Endothelial cell of umbilical vein (primary cell): ENCODE measurements at regions not wholly inside any gene's neighbourhood (a gene's known extent, or its start where the extent isn't known, plus 50 kb on each side); places are given as distances from the start of the nearest gene placed in this dataset.

Experiments used
- BruUV-seq: library from RNA; stranded (reverse); fragments of 400-500 nt; replicated peaks from 2 replicates; lab custom pipeline; 2021; lab: Mats Ljungman, UMichigan
- CTCF ChIA-PET: fragments of 300-600, 350-600 bp; sonication (Branson Sonifier 250); formaldehyde crosslinking; loops from one replicate; lab custom pipeline; 2021; ENCODE audit warnings: antibody characterized with exemption, inconsistent platforms; lab: Charles Lee
- POLR2A ChIA-PET: fragments of 300-600, 350-600 bp; sonication (Branson Sonifier 250); formaldehyde crosslinking; loops from one replicate; lab custom pipeline; 2021; ENCODE audit warnings: antibody characterized with exemption, inconsistent platforms; lab: Charles Lee
- DNase-seq: peaks from one replicate; pipeline ENCODE4 v3.0.0-alpha.2; 2011; ENCODE audit warnings: low read depth, low spot score
- FAIRE-seq: peaks from 2 replicates; lab custom pipeline; 2011; peaks lifted over from hg19 to GRCh38; lab: Jason Lieb, UNC
- H2AFZ ChIP-seq: 2 replicates; pipeline ENCODE4 v1.6.0; 2012; ENCODE audit warnings: low read depth, low read length, control low read depth, inconsistent platforms
- H3K27ac ChIP-seq: 2 replicates; pipeline ENCODE4 v1.5.1; 2011; ENCODE audit warnings: low read depth, mild to moderate bottlenecking, control low read depth, low read length, moderate library complexity; ENCODE audit not compliant: insufficient read depth
- H3K27me3 ChIP-seq, 2 experiments: 2 replicates each; pipeline versions ENCODE4 v1.6.0 to v1.6.1; 2011; ENCODE audit warnings: low read length in 2 of 2, mixed read lengths in 1 of 2; ENCODE audit not compliant: control insufficient read depth in 2 of 2, insufficient read depth in 2 of 2
- H3K36me3 ChIP-seq, 2 experiments: 2 replicates in 1 of 2; 3 replicates in 1 of 2; pipeline ENCODE4 v1.5.1; 2011; ENCODE audit warnings: low read length in 2 of 2, mild to moderate bottlenecking in 1 of 2, moderate library complexity in 1 of 2; ENCODE audit not compliant: control insufficient read depth in 2 of 2, insufficient read depth in 2 of 2; ENCODE audit errors: extremely low read depth in 1 of 2
- H3K4me1 ChIP-seq: 3 replicates; pipeline ENCODE4 v1.5.1; 2011; ENCODE audit warnings: mild to moderate bottlenecking, low read length; ENCODE audit not compliant: control insufficient read depth, insufficient read depth; ENCODE audit errors: extremely low read depth
- H3K4me2 ChIP-seq: 2 replicates; pipeline ENCODE4 v1.6.1; 2011; ENCODE audit warnings: low read length, control low read depth, mixed read lengths; ENCODE audit not compliant: insufficient read depth
- H3K4me3 ChIP-seq, 3 experiments: fragments of 200-600 bp in 1 of 3; sonication (generic), shearing (Covaris generic) in 1 of 3; replicated peaks in 1 of 3; 2 replicates each; pipeline ENCODE4 v1.5.1; 2011 to 2016; ENCODE audit warnings: control low read depth in 3 of 3, low read length in 3 of 3, mild to moderate bottlenecking in 2 of 3, inconsistent platforms in 1 of 3, low read depth in 1 of 3, moderate library complexity in 1 of 3; ENCODE audit not compliant: insufficient read depth in 1 of 3
- H3K79me2 ChIP-seq: 2 replicates; pipeline ENCODE4 v1.6.0; 2012; ENCODE audit warnings: low read length, inconsistent platforms; ENCODE audit not compliant: control insufficient read depth, insufficient read depth
- H3K9ac ChIP-seq: replicated peaks from 2 replicates; pipeline ENCODE3; 2011; ENCODE audit warnings: low read length, control low read depth; ENCODE audit not compliant: insufficient read depth; ENCODE audit errors: extremely low read depth
- H3K9me1 ChIP-seq: replicated peaks from 3 replicates; pipeline ENCODE4 v1.6.0; 2011; ENCODE audit warnings: mild to moderate bottlenecking, low read length; ENCODE audit not compliant: control insufficient read depth, insufficient read depth; ENCODE audit errors: extremely low read depth
- H3K9me3 ChIP-seq: replicated peaks from 2 replicates; pipeline ENCODE4 v1.5.1; 2012; ENCODE audit warnings: low read length, inconsistent platforms; ENCODE audit not compliant: control insufficient read depth, insufficient read depth
- H4K20me1 ChIP-seq: replicated peaks from 2 replicates; pipeline ENCODE3; 2011; ENCODE audit warnings: mild to moderate bottlenecking, low read length; ENCODE audit not compliant: control insufficient read depth, insufficient read depth; ENCODE audit errors: extremely low read depth
- CTCF ChIP-seq, 2 donors: IDR thresholded peaks; 1 replicate in 1 of 2; 2 replicates in 1 of 2; pipeline ENCODE4 v1.5.1; 2011; ENCODE audit warnings: low read length in 2 of 2, mild to moderate bottlenecking in 2 of 2, moderate library complexity in 2 of 2, control low read depth in 1 of 2, inconsistent platforms in 1 of 2, low read depth in 1 of 2; ENCODE audit not compliant: insufficient read depth in 1 of 2; ENCODE audit errors: extremely low read depth in 1 of 2
- EZH2 ChIP-seq: IDR thresholded peaks from 2 replicates; pipeline ENCODE4 v1.6.1; 2012; ENCODE audit warnings: borderline replicate concordance, low read depth, mild to moderate bottlenecking, moderate library complexity, low read length, inconsistent platforms; ENCODE audit not compliant: severe bottlenecking
- FOS ChIP-seq: IDR thresholded peaks from 2 replicates; pipeline ENCODE4 v1.6.1; 2011; ENCODE audit warnings: mild to moderate bottlenecking, low read length, moderate library complexity, borderline replicate concordance; ENCODE audit not compliant: insufficient read depth
- GATA2 ChIP-seq: IDR thresholded peaks from 2 replicates; pipeline ENCODE4 v1.7.0; 2011; ENCODE audit warnings: low read depth, mild to moderate bottlenecking, moderate library complexity, mixed read lengths, low read length; ENCODE audit not compliant: insufficient read length, insufficient read depth
- JUN ChIP-seq: IDR thresholded peaks from 2 replicates; pipeline ENCODE4 v1.6.1; 2011; ENCODE audit warnings: borderline replicate concordance, low read depth; ENCODE audit not compliant: insufficient read length, insufficient read depth
- MAX ChIP-seq: IDR thresholded peaks from 2 replicates; pipeline ENCODE4 v1.6.1; 2011; ENCODE audit not compliant: insufficient read depth, insufficient read length
- MYC ChIP-seq: IDR thresholded peaks from one replicate; pipeline ENCODE4 v1.6.1; 2011; ENCODE audit warnings: mild to moderate bottlenecking, low read depth, low read length
- POLR2A ChIP-seq: IDR thresholded peaks from 2 replicates; pipeline ENCODE4 v1.6.1; 2012; ENCODE audit warnings: low read depth, mild to moderate bottlenecking, control low read depth, low read length
- POLR2AphosphoS5 ChIP-seq: IDR thresholded peaks from 2 replicates; pipeline ENCODE4 v1.6.1; 2012; ENCODE audit warnings: low read depth, mild to moderate bottlenecking, control low read depth, low read length, moderate library complexity; ENCODE audit not compliant: insufficient read depth
- dilution Hi-C: fragments of 300-500 bp; cut with MboI; formaldehyde crosslinking; loops from one replicate; pipeline ENCODE4 v1.15.0; 2019; ENCODE audit warnings: low sequenced_read_pairs; ENCODE audit not compliant: extremely low pct_ligation_motif_present
- intact Hi-C: fragments of 100-400 bp; cut with micrococcal nuclease; formaldehyde crosslinking; loops from one replicate; pipeline ENCODE4 v1.10.0; 2022

GRCh38 chr6:153852034-153852433 lies 187.0 kb upstream of the OPRM1 start:
- Histone ChIP-seq H3K4me1 (no peaks in the 10 kb centered on the region), H3K9me1 (no peaks in the 10 kb centered on the region), H3K79me2 (no peaks in the 10 kb centered on the region), H3K9me3 (no peaks in the 10 kb centered on the region), H2AFZ (no peak overlapping the region), H3K27me3 (no peaks in the 10 kb centered on the region), H3K4me2 (no peak overlapping the region), H3K27ac (no peak overlapping the region), H3K4me3 (no peak overlapping the region), H4K20me1 (no peaks in the 10 kb centered on the region), H3K36me3 (no peaks in the 10 kb centered on the region), H3K9ac (no peak overlapping the region)
- no peak for DNase-seq
- no TSS peak for BruUV-seq
- dilution Hi-C loops (no loop called here), intact Hi-C loops (no loop called here)
- FAIRE-seq: no peak
- TF ChIP-seq POLR2AphosphoS5 (no peak), FOS (no peak), JUN (no peak), GATA2 (no peak), POLR2A (no peak), EZH2 (no peak), MAX (no peak)
- POLR2A ChIA-PET: no interaction called here
- CTCF ChIA-PET: no interaction called here

- Histone ChIP-seq H2AFZ (no peak overlapping the region), H3K9me1 (no peaks in the 10 kb centered on the region), H3K27me3 (no peaks in the 10 kb centered on the region), H3K27ac (no peak overlapping the region), H3K4me1 (no peaks in the 10 kb centered on the region), H3K36me3 (no peaks in the 10 kb centered on the region), H3K9me3 (no peaks in the 10 kb centered on the region), H3K4me2 (no peak overlapping the region), H3K9ac (no peak overlapping the region), H3K79me2 (no peaks in the 10 kb centered on the region), H3K4me3 (no peak overlapping the region), H4K20me1 (no peaks in the 10 kb centered on the region)
- dilution Hi-C loops (no loop called here), intact Hi-C loops (no loop called here)
- BruUV-seq: no TSS peak
- POLR2A ChIA-PET: no interaction called here
- CTCF ChIA-PET: no interaction called here
- no peak for TF ChIP-seq MAX
- TF ChIP-seq POLR2AphosphoS5: no peak
- TF ChIP-seq POLR2A: no peak
- TF ChIP-seq GATA2: no peak
- no peak for TF ChIP-seq JUN
- no peak for TF ChIP-seq CTCF (IDR thresholded peaks at IDR 0.05; ENCODE audit: extremely low read depth in 1 of 2, insufficient read depth in 1 of 2, low read depth in 1 of 2, low read length in 2 of 2)
- no peak for TF ChIP-seq FOS
- no peak for TF ChIP-seq EZH2
- no peak for TF ChIP-seq MYC
- FAIRE-seq: no peak
- no peak for DNase-seq
Observed at GRCh38 chr6:153849072-153849779, 189.8 kb upstream of the OPRM1 start.
